Calu3 (cell line): ENCODE measurements at regions not wholly inside any gene's neighbourhood (a gene's known extent, or its start where the extent isn't known, plus 50 kb on each side); places are given as distances from the start of the nearest gene placed in this dataset.

Experiments
- BruUV-seq: library from RNA; stranded (reverse); fragments of 400-500 nt; replicated peaks from 2 replicates; lab custom pipeline; 2021; lab: Mats Ljungman, UMichigan
- CTCF ChIA-PET: fragments of 300-600 bp; sonication (Branson Sonifier 250); formaldehyde crosslinking; loops from one replicate; lab custom pipeline; 2022; ENCODE audit warnings: antibody characterized with exemption; lab: Charles Lee
- DNase-seq: peaks from one replicate; pipeline ENCODE4 v3.0.0; 2022
- H3K27ac Mint-ChIP-seq: one replicate; pipeline ENCODE4 v1.8.0; 2022; ENCODE audit warnings: mixed read lengths; ENCODE audit not compliant: unreplicated experiment
- H3K27me3 Mint-ChIP-seq: one replicate; pipeline ENCODE4 v1.8.0; 2022; ENCODE audit warnings: mixed read lengths; ENCODE audit not compliant: unreplicated experiment
- H3K36me3 Mint-ChIP-seq: one replicate; pipeline ENCODE4 v1.8.0; 2022; ENCODE audit warnings: mild to moderate bottlenecking, moderate library complexity, mixed read lengths; ENCODE audit not compliant: insufficient read depth, unreplicated experiment
- H3K4me1 Mint-ChIP-seq: one replicate; pipeline ENCODE4 v1.8.0; 2022; ENCODE audit warnings: mild to moderate bottlenecking, low read depth, mixed read lengths; ENCODE audit not compliant: unreplicated experiment
- H3K4me3 Mint-ChIP-seq: one replicate; pipeline ENCODE4 v1.8.0; 2022; ENCODE audit warnings: mild to moderate bottlenecking, low read depth, moderate library complexity, mixed read lengths; ENCODE audit not compliant: unreplicated experiment
- H3K9me3 Mint-ChIP-seq: one replicate; pipeline ENCODE4 v1.8.0; 2022; ENCODE audit warnings: low read depth, mixed read lengths; ENCODE audit not compliant: unreplicated experiment
- intact Hi-C: fragments of 100-400 bp; cut with micrococcal nuclease; formaldehyde crosslinking; loops from one replicate; pipeline ENCODE4 v1.10.0; 2022; ENCODE audit not compliant: unreplicated experiment
- TF ChIP-seq, protein P1 (sequence below): fragments of 200-600 bp; IDR thresholded peaks from one replicate; pipeline ENCODE4 v1.8.0; 2022; ENCODE audit warnings: antibody characterized with exemption; ENCODE audit not compliant: unreplicated experiment

DNA sequence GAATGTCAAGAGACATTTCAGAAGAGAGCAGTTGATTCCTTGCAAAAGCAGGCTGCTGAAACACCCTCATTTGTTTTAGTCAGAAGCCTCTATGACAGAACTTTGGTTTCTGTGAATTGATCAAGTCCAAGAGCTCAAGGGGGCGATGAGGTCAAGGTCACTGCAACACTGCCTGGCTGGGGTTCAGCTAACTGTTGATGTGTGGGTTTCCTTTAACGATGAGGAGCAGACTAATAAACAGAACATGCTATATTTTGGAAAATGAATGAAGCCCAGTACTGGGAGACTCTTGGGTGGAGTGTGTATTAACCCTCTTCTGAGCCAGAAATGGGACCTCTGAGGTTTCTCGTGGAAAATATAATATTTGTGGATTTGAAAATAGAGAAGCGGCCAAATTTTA is 109.3 kb downstream of the ZC3H11B start:
- Mint-ChIP-seq H3K4me3 (no peak overlapping the region), H3K27me3 (no peaks in the 10 kb centered on the region), H3K36me3 (no peaks in the 10 kb centered on the region), H3K9me3 (no peaks in the 10 kb centered on the region), H3K4me1 (no peaks in the 10 kb centered on the region), H3K27ac (no peak overlapping the region)
- intact Hi-C loops = no loop called here
- TF ChIP-seq, protein P1, sequence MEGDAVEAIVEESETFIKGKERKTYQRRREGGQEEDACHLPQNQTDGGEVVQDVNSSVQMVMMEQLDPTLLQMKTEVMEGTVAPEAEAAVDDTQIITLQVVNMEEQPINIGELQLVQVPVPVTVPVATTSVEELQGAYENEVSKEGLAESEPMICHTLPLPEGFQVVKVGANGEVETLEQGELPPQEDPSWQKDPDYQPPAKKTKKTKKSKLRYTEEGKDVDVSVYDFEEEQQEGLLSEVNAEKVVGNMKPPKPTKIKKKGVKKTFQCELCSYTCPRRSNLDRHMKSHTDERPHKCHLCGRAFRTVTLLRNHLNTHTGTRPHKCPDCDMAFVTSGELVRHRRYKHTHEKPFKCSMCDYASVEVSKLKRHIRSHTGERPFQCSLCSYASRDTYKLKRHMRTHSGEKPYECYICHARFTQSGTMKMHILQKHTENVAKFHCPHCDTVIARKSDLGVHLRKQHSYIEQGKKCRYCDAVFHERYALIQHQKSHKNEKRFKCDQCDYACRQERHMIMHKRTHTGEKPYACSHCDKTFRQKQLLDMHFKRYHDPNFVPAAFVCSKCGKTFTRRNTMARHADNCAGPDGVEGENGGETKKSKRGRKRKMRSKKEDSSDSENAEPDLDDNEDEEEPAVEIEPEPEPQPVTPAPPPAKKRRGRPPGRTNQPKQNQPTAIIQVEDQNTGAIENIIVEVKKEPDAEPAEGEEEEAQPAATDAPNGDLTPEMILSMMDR = no peak
- no peak for DNase-seq
- no TSS peak for BruUV-seq
- CTCF ChIA-PET = no interaction called here

DNA sequence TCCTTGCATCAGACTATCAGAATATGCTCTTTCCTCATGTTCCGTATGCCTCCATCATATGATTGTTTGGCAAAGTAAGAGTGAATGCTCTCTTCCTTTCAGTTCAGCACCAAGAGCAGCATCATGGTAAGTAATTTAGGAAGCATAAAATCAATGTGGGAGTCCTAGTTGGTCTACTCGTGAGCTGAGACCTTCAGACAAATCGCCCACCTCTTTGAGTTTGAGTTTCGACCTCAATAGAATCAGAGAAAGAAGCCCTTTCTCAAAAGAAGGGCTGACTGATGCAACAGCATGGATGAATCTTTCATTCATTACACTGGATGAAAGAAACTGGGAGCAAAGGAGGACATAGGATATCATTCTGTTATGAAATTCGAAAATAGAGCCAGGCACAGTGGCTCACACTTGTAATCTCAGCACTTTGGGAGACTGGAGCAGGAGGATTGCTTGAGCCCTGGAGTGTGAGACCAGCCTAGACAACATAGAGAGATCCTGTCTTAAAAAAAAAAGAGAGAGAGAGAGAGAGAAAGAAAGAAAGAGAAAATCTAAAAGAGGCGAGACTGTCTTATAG is 112.5 kb downstream of the ZC3H11B start:
- Mint-ChIP-seq H3K27me3 (no peaks in the 10 kb centered on the region), H3K4me3 (no peak overlapping the region), H3K4me1 (no peaks in the 10 kb centered on the region), H3K27ac (no peak overlapping the region), H3K9me3 (no peaks in the 10 kb centered on the region), H3K36me3 (no peaks in the 10 kb centered on the region)
- no peak for DNase-seq
- BruUV-seq = no TSS peak
- CTCF ChIA-PET = no interaction called here
- intact Hi-C loops = no loop called here
- TF ChIP-seq, protein P1 = no peak

DNA sequence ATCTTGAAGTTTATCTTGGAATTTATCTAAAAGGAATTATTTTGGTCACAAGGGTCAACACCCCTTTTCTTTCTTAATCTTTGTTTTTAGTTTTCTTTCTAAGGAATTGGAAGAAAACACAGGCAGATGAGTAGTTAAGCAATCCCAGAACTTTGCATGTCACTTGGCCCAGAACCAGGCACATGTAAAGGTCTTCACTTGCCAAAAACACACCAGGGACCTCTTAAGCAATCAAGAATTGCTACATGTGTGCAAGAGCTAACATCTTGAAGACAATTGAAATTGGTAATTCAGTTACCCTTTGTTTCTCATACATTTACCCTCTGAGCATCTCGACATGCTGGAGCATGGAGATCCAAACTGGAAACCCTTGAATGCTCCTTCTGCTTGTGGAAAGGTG is 114.2 kb downstream of the ZC3H11B start:
- Mint-ChIP-seq H3K4me1 (no peaks in the 10 kb centered on the region), H3K27ac (no peak overlapping the region), H3K27me3 (no peaks in the 10 kb centered on the region), H3K4me3 (no peak overlapping the region), H3K9me3 (no peaks in the 10 kb centered on the region), H3K36me3 (no peaks in the 10 kb centered on the region)
- no peak for DNase-seq
- BruUV-seq = no TSS peak
- CTCF ChIA-PET = no interaction called here
- TF ChIP-seq, protein P1 = no peak
- intact Hi-C loops = no loop called here

DNA sequence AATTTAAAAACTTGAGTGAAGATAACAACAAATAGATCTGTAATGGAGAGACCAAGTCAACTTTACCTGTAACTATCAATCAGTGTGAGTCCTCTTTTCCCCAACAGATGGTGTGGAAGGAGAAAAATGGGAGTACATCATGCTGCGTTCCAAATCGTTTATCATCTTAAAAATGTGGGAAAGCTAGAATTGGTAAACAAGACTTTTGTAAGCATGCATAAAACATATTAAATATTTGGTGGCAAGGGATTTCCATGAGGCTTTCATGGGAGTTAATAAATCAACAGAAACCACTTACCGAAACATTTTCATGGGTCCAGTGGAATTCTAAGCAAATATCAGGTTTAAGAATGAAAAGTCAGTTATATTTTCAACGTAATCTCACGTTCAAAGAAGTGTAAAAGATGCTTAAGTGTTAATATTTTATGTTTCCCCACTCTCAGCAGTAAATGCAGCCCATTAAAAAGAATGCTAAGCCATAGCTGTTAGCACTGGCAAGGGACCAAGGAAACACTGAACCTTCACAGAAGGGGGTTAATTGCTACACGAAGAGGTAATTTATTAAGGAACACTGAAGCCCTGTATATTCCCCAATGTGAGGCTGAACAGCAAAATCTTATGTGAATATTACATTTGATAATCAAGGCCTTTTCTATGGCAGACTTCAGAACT is 117.0 kb downstream of the ZC3H11B start:
- BruUV-seq = no TSS peak
- TF ChIP-seq, protein P1 = no peak

More for the DNA sequence above, 117.0 kb downstream of the ZC3H11B start:
- Mint-ChIP-seq H3K9me3 (no peaks in the 10 kb centered on the region), H3K4me1 (no peaks in the 10 kb centered on the region), H3K36me3 (no peaks in the 10 kb centered on the region), H3K4me3 (no peak overlapping the region), H3K27ac (no peak overlapping the region), H3K27me3 (no peaks in the 10 kb centered on the region)
- CTCF ChIA-PET = no interaction called here
- no peak for DNase-seq
- intact Hi-C loops = no loop called here
